Heart right ventricle (tissue), 16 donors: ENCODE measurements at regions not wholly inside any gene's neighbourhood (a gene's known extent, or its start where the extent isn't known, plus 50 kb on each side); places are given as distances from the start of the nearest gene placed in this dataset.

ENCODE experiments used
- ATAC-seq, 8 donors: fragments of 200-7000 bp; cut with Tn5 transposase; one replicate each; pipeline ENCODE4 v1.9.1; 2020; ENCODE audit warnings: mild to moderate bottlenecking in 8 of 8, moderate library complexity in 8 of 8, moderate number of reproducible peaks in 1 of 8
- DNase-seq, 2 donors: peaks; one replicate each; pipeline ENCODE4 v3.0.0-alpha.2; 2020
- H3K27ac ChIP-seq, 10 donors: fragments of 200-600 bp; sonication (generic) in 2 of 10; one replicate each; pipeline versions ENCODE4 v1.5.0 to v1.8.0; 2020 to 2022; ENCODE audit warnings: mild to moderate bottlenecking in 3 of 10
- H3K27me3 ChIP-seq, 7 donors: fragments of 200-600 bp; one replicate each; pipeline ENCODE4 v1.8.0; 2021 to 2022; ENCODE audit warnings: mild to moderate bottlenecking in 2 of 7
- H3K36me3 ChIP-seq, 9 donors: fragments of 200-600 bp; sonication (generic) in 1 of 9; one replicate each; pipeline versions ENCODE4 v1.5.0 to v1.8.0; 2020 to 2022; ENCODE audit warnings: mild to moderate bottlenecking in 2 of 9
- H3K4me1 ChIP-seq, 9 donors: fragments of 200-600 bp; sonication (generic) in 1 of 9; one replicate each; pipeline versions ENCODE4 v1.5.0 to v1.8.0; 2020 to 2022; ENCODE audit warnings: mild to moderate bottlenecking in 4 of 9
- H3K4me3 ChIP-seq, 10 donors: fragments of 200-600 bp; sonication (generic) in 2 of 10; one replicate each; pipeline versions ENCODE4 v1.5.0 to v1.8.0; 2020 to 2022; ENCODE audit warnings: mild to moderate bottlenecking in 7 of 10, moderate library complexity in 2 of 10
- H3K9me3 ChIP-seq, 11 donors: fragments of 200-600 bp in 10 of 11; sonication (generic) in 2 of 11; one replicate each; pipeline versions ENCODE4 v1.5.0 to v1.8.0; 2013 to 2022; ENCODE audit warnings: mild to moderate bottlenecking in 2 of 11, control low read depth in 1 of 11, moderate library complexity in 1 of 11
- WGBS, 2 donors: extraction: QIAGEN DNeasy Blood & Tissue Kit; methylation state at CpG; one replicate each; pipeline ENCODE4 v1.1.7; 2013; ENCODE audit warnings: inconsistent platforms in 1 of 2; 5-methylcytosine and 5-hydroxymethylcytosine counted together
- intact Hi-C, 10 donors: fragments of 100-400 bp; cut with DNase I; formaldehyde crosslinking; loops; one replicate each; pipeline versions ENCODE4 v1.11.1 to v1.14.2; 2022
- TF ChIP-seq, protein P1 (sequence below), 9 donors: fragments of 200-600 bp; sonication (generic) in 2 of 9; IDR thresholded peaks; one replicate each; pipeline versions ENCODE4 v1.5.0 to v1.8.0; 2021 to 2022; ENCODE audit warnings: antibody characterized with exemption in 9 of 9, mild to moderate bottlenecking in 5 of 9, moderate library complexity in 1 of 9
- donor health status: Arrhythmogenic right ventricular cardiomyopathy.
- donor health status: ischemic (EF 13 %, LVEDD 7.1; RV severe dilation, severe dysfunction).
- donor health status: healthy with polysubstance abuse.
- donor health status: DM: no; HTN: yes; CAD: no.
- donor health status: DM: no; HTN: no; CAD: no.
- donor health status: ischemic (EF 25% LVEDD 6.9; RV normal size, moderate dysfunction).
- donor health status: ischemic (EF 25% LVEDD 5.7; RV mildly dilated, moderate dysfunction).
- donor health status: healthy.
- donor health status: DM: yes; HTN: yes; CAD: no.
- donor health status: Ischemic cardiomyopathy.
- donor health status: ischemic (EF 35%, LVEDD 5.7; RV mildly dilated, moderate dysfunction).
- donor health status: nonischemic (EF 11% LVEDD 7.7; RV severe dilation, severe dysfunction).
- donor health status: DM: yes; HTN: yes; CAD: no.
- donor health status: PGD.
- donor health status: ischemic (EF 29% LVEDD 5.4; RV normal size, mild dysfunction).
- donor health status: nonischemic (EF 23%, LVEDD 6.1; RV moderate dilation, normal function).

DNA sequence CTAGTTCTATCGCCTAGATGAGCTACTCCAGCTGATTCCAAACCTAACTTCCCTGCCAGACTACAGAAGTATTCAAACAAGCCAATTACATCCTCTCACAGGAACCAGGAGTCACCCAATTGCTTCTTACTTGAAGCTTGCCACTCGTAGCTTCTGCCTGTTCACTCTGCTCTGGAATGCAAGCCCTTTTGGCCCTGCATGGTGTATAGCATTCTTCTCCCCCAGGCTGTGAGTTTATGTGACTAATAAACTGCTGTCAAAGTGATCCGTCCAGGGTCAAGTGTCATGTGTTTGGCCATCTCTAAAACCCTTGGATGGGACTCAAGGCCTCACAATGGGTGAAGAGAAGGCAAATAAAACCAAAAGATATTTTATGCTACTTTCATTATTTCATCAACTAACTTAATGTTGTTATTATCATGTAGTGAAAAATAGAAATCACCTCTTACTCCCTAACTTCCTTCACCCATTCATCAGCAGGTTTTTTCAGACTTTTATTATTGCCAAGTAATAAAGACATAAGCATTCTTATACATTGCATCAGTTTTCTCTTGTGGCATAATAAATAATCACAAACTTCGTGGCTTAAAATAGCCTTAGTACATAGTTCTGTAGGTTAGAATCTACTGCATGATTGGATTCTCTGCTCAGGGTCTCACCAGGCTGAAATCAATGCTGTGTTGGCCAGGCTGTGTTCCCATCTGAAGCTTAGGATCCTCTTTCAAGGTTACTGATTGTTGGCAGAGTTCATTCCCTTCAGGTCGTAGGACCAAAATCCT is 1981.7 kb upstream of the FLRT2 start:
- no peaks in the 10 kb centered on the region for H3K9me3 ChIP-seq
- H3K4me1 ChIP-seq, result no peaks in the 10 kb centered on the region
- no peak overlapping the region for H3K27ac ChIP-seq
- no peaks in the 10 kb centered on the region for H3K36me3 ChIP-seq
- TF ChIP-seq, protein P1, sequence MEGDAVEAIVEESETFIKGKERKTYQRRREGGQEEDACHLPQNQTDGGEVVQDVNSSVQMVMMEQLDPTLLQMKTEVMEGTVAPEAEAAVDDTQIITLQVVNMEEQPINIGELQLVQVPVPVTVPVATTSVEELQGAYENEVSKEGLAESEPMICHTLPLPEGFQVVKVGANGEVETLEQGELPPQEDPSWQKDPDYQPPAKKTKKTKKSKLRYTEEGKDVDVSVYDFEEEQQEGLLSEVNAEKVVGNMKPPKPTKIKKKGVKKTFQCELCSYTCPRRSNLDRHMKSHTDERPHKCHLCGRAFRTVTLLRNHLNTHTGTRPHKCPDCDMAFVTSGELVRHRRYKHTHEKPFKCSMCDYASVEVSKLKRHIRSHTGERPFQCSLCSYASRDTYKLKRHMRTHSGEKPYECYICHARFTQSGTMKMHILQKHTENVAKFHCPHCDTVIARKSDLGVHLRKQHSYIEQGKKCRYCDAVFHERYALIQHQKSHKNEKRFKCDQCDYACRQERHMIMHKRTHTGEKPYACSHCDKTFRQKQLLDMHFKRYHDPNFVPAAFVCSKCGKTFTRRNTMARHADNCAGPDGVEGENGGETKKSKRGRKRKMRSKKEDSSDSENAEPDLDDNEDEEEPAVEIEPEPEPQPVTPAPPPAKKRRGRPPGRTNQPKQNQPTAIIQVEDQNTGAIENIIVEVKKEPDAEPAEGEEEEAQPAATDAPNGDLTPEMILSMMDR (IDR thresholded peaks at IDR 0.05), result no peak
- DNase-seq (no peak), ATAC-seq (no peak)
- WGBS, 2 donors, result 54 to 59% methylated on average over 5 of the region's 5 CpGs
- H3K27me3 ChIP-seq, result no peaks in the 10 kb centered on the region
- no peak overlapping the region for H3K4me3 ChIP-seq
- intact Hi-C loops, result no loop called here

DNA sequence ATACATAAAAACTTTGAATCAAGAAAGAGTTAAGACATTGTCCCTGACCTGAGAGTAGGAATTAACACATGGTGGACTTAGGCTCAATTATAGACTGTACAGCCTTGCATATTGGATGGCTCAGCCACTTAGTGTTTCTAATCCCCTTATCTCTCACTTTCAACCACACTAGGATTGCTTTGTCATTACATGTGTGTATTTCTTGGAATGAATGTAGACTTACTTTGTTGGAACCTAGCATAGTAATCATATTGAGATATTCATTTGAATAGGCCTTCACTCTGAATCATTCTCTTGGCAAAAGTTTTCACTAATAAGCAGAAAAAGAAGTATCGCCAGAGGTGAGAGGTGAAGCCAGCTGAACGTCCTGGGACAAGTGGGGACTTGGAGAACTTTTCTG is 1973.9 kb upstream of the FLRT2 start:
- no peaks in the 10 kb centered on the region for H3K36me3 ChIP-seq
- no peak overlapping the region for H3K27ac ChIP-seq
- H3K4me1 ChIP-seq, result no peaks in the 10 kb centered on the region
- H3K27me3 ChIP-seq, result no peaks in the 10 kb centered on the region
- ATAC-seq (no peak), DNase-seq (no peak)
- H3K4me3 ChIP-seq, result no peak overlapping the region
- intact Hi-C loops, result no loop called here
- H3K9me3 ChIP-seq, result peaks cover 0 to 13% (median 0%) of the 10 kb centered on the region in 11 donors
- TF ChIP-seq, protein P1 (IDR thresholded peaks at IDR 0.05), result no peak
- 76 to 77% methylated on average over 2 of the region's 2 CpGs for WGBS, 2 donors

DNA sequence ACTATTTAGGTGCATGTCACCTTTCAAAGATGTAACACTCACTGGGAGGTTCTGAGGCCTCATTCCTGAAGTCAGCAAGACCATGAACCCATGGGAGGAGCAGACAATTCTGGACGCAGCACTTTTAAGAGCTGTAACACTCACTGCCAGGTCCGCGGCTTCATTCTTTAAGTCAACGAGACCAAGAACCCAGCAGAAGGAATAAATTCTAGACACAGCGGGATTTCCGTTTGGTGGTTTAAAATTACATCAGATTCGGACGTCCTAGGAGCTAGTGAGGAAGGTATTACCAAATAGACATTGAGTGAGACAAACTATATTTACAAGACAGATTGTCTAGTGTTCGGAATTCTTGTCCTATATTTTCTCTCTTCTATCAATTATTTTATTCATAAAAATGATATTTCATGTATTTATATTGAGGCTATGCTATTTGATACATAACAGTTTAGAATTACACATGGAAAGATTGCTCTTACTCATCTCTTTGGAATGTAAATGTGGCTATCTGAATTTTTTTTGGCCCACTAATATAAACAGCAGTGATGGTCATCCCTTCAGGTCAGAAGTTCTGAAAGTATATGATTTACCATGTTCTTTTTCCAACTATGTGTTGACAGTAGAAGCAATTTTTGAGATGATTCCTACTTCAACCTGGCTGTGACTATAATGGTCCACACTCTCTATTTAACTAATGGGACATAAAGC is 1973.0 kb upstream of the FLRT2 start:
- no peaks in the 10 kb centered on the region for H3K36me3 ChIP-seq
- 93 to 95% methylated on average over 9 of the region's 9 CpGs for WGBS, 2 donors
- no peaks in the 10 kb centered on the region for H3K4me1 ChIP-seq
- no peaks in the 10 kb centered on the region for H3K27me3 ChIP-seq
- peaks cover 0 to 13% (median 0%) of the 10 kb centered on the region in 11 donors for H3K9me3 ChIP-seq
- no peak overlapping the region for H3K27ac ChIP-seq
- DNase-seq, result no peak
- intact Hi-C loops, result no loop called here
- no peak for ATAC-seq
- TF ChIP-seq, protein P1 (IDR thresholded peaks at IDR 0.05), result no peak
- H3K4me3 ChIP-seq, result no peak overlapping the region

DNA sequence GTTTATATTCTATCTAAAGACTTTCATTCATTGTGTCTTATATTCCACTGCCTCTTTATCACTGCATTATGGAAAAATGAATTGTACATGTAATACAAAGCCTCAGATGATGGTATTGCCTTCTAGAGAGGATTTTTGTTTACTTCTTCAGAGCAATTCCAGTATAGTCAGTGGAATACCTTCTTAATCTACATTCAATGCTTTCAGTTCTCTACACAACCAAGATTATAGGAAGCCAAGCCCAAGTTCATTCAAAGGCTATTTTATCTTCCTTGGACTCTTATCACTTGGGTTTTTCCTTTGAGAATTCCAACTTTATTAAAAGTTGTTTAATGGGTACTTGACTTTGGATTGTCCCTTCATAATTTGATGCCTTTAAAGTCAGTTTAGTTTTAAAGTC is 1971.0 kb upstream of the FLRT2 start:
- H3K4me1 ChIP-seq, result no peaks in the 10 kb centered on the region
- H3K27ac ChIP-seq, result no peak overlapping the region
- peaks cover 0 to 13% (median 0%) of the 10 kb centered on the region in 11 donors for H3K9me3 ChIP-seq
- no peak overlapping the region for H3K4me3 ChIP-seq
- no peaks in the 10 kb centered on the region for H3K27me3 ChIP-seq
- H3K36me3 ChIP-seq, result no peaks in the 10 kb centered on the region
- TF ChIP-seq, protein P1 (IDR thresholded peaks at IDR 0.05), result no peak
- DNase-seq, result no peak
- intact Hi-C loops, result no loop called here
- ATAC-seq, result no peak
